SH-SY5Y (cell line): ENCODE measurements at regions not wholly inside any gene's neighbourhood (a gene's known extent, or its start where the extent isn't known, plus 50 kb on each side); places are given as distances from the start of the nearest gene placed in this dataset.

ENCODE experiments used
- GATA2 ChIP-seq: IDR thresholded peaks from 2 replicates; pipeline ENCODE4 v1.6.1; 2011; ENCODE audit warnings: mild to moderate bottlenecking, low read depth, low read length
- GATA3 ChIP-seq: IDR thresholded peaks from 2 replicates; pipeline ENCODE4 v1.6.1; 2011; ENCODE audit warnings: low read depth, mild to moderate bottlenecking, low read length, moderate library complexity

GRCh38 chr3:170792471-170792870 is 77.5 kb downstream of the RPL22L1 start:
- no peak for TF ChIP-seq GATA2
- no peak for TF ChIP-seq GATA3

DNA sequence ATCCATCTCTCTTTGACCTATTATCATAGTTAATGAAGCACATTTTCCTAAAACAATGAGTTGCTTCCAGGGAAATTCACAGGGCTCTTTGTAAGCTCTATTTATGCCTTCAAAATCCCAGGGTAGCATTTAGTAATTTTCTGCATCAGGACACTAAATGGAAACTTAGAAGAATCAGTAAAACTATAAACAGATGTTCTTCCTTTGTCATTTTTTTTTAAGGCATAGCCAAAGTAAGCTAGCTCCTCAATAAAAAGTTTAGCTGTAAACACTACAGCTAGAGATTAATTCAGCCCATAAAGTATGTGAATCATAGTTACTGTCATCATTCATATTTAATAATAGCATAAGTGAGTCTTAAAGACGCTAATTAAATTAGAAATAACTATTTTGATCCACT is 79.3 kb downstream of the RPL22L1 start:
- TF ChIP-seq GATA2 (no peak), GATA3 (no peak)

GRCh38 chr3:170787464-170787863 is 82.5 kb downstream of the RPL22L1 start:
- TF ChIP-seq GATA2 (no peak), GATA3 (no peak)

DNA sequence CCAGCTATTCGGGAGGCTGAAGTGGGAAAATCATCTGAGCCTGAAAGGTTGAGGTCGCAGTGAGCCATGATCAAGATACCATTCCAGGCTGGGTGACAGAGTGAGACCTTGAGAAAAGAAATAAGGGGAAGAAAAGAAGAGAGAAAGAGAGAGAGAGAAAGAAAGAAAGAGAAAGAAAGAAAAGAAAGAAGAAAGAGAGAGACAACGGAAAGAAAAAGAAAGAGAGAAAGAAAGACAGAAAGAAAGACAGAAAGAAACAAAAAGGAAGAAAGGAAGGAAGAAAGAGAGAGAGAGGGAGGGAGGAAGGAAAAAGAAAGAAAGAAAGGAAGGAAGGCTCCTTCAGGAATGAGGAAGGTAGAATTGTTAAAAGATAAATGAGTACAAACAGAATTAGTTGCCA is 84.5 kb downstream of the RPL22L1 start:
- no peak for TF ChIP-seq GATA3
- TF ChIP-seq GATA2, result no peak

- TF ChIP-seq GATA2 (no peak), GATA3 (no peak)
Observed at GRCh38 chr3:170784406-170784805, 85.6 kb downstream of the RPL22L1 start.

- TF ChIP-seq GATA3 (no peak), GATA2 (no peak)
Observed at GRCh38 chr3:170780955-170781354, 89.0 kb downstream of the RPL22L1 start.

DNA sequence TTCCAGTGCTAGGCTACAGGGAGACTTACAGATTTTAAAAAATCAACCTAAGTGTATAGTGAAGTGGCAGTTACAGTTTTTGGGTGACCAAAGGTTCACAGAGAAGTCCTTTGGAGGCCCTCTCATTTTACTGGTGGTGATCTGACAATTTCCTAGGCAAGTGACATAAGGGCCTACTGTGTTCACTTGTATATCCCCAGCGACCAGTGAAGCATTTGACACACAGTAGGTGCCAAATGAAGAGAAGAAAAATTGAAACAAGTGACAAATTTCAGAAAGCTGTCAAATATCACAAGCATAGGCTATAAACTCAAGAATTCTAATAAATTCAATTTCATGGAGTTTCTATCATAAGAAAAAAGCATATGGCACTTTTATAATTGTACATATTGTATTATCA is 89.5 kb downstream of the RPL22L1 start:
- TF ChIP-seq GATA3 (no peak), GATA2 (no peak)

DNA sequence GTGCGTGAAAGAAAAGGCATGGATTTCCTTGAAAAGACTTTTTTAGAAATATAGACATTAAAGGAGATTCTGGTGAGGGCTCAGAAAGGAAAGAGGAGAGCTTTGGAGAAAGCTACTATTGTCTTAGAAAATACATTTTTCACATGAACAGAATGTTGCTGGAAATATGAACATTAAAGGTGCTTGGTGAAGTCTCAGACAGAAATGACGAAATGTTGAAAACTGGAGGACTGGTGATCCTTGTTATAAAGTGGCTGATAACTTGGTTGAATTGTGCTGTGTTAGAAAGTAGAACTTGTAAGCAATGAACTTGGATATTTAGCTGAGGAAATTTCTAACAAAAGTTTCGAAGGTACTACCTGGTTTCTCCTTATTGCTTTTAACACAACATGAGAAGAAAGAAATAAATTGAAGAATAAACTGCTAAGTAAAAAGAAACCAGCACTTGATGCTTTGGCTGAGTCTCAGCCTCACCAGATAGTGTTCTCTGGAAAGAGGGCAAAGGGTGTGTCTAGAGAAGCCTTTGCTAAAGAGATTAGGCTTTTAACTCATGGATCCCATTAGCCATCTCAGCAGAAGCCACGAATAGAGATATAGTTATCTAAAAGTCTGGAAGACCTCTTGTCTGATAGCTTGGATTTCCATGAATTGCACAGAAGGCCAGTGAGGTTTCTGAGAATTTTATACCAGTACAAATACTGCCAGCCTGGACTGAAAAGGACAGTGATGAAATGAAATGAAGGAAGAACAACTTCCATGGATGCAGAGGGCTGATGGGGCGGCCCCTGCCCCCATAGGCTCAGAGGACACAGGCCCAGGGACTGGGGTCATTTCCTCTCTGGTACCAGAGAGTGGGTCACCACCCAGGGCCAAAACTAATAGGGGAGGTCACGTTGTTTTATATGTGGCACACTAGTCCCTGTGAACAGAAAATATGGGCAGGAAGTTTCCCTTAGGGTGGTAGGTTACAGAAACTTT is 91.5 kb downstream of the RPL22L1 start:
- no peak for TF ChIP-seq GATA3
- no peak for TF ChIP-seq GATA2

DNA sequence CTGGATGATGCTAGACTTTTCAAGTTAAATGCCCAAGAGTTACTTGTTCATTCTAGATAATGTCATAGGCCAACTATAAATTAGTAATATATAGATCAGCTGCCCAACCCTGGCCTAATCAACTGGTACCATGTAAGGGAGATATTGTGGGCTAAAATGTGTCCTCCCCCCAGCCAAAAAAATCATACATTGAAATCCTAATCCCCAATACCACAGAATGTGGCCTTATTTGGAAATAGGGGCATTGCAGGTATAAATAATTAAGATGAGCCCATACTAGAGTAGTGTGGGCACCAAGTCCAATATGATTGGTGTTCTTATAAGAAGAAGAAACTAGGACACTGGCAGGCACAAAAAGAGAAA is 92.5 kb downstream of the RPL22L1 start:
- TF ChIP-seq GATA3, result no peak
- TF ChIP-seq GATA2, result no peak

DNA sequence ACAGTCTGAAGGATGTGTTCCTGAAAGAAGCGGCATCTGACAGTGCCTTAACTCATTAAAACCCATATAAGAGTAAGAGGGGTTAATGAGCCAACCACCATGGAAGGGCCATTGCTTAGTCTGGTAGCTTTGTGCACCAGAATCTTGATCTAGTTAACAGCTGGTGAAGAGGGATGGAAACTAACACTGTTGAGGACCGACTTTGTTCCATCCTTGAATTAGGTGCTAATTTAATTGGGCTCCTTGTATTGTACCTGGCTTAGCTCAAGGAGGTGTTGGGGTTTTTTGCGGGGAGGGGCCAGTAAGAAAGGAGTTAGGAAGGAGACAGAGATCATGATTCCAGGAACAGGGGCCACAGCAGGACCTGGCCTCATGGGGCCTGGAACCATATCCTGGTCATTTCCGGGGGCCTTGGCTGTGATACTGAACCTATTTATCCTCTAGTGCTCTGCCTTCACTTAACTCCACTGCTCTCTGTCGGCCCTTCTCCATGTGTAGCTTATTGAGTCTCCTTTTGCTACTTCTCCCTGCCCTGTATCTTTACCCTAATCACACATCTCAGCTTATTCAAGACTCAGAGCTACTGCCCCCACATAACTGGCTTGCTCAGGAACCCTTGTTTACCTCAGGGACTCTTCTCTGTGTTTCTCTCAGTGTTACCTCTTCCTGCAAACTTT is 93.0 kb downstream of the RPL22L1 start:
- TF ChIP-seq GATA3 (no peak), GATA2 (no peak)

DNA sequence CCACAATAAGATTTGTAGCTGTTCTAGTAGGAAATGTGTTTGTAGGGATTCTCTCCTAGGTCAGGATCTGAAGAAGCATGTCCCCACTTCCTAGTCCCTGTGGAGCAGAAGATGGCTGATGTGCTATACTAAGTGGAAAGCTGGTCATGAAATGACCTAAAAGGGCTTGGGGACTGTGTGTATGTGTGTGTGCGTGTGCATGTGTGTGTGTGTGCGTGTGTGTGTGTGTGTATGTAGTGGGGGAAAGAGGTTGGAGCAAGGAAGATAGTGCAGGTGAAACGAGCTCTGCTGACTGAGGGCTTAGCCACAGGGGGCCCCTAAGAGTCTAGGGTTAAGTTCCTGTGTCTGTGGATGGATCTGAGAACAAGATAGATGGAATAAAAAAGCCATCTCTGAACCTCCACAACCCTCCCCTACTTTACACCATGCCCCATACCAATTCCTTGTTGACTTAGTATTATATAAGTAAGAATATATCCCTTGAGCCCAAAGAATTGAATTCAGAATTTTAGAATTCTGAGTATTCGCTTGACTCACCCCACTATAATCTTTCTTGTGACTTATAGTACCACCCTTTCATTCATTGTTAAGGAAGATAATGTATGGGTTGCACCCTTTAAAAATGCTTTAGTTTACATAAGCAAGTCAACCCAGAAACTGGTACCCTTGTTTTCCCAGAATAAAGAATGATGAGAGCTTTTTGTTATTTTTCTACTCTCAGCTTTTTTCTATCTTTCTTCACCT is 96.1 kb downstream of the RPL22L1 start:
- TF ChIP-seq GATA2 (no peak), GATA3 (no peak)

DNA sequence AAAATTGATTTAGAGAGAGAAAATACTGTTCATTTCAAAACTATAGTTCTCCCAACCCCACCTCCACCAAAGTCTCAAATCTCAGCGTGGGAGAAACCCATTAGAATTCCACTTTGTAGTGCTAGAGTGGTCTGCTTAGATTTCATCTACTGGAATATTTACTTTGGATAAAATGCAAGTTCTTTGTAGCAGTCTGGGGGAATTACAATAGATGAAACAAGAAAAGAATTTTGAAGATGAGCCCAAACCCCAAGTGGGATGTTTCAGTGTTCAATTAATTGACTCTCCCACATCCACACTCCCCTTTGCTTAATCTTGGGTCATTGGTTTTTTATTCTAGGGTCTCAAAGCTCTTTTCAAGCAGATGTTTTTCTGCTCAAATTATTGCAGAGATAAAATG is 97.8 kb downstream of the RPL22L1 start:
- no peak for TF ChIP-seq GATA3
- no peak for TF ChIP-seq GATA2

DNA sequence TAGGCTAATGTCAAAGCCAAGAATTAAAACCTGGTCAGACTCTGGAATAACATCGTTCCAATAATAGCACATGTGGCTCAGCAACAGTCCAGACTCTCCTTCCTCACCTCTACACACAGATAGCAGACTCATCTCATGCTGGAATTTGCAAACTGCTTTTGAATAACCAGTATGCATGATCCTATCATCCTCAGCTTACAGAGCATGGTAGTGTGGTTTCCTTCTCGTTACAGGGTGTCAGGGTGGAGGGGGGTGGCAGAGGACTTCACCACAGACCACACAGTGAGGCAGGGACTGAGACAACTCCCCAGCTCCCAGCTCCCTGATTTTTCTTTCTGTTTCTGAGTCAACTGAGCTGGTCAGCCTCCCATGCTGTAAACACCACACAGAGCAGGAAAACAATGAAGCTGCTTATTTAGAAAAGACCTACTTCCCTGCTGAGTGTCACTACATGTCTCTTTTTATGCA is 101.6 kb downstream of the RPL22L1 start:
- TF ChIP-seq GATA3, result no peak
- TF ChIP-seq GATA2, result no peak

- TF ChIP-seq GATA2 (no peak), GATA3 (no peak)
Observed at GRCh38 chr3:170767576-170767941, 102.4 kb downstream of the RPL22L1 start.
